ENCODE measurements at regions not wholly inside any gene's neighbourhood (a gene's known extent, or its start where the extent isn't known, plus 50 kb on each side); places are given as distances from the start of the nearest gene placed in this dataset.
"Not testable (repeated sequence)": the region's sequence is repeated elsewhere in the genome, so short reads cannot be mapped to it uniquely, and the experiment has no call there.

GRCh38 chr2:131633405-131633804, 105.7 kb downstream of the CCDC74A start:
- TF ChIP-seq, protein P1, sequence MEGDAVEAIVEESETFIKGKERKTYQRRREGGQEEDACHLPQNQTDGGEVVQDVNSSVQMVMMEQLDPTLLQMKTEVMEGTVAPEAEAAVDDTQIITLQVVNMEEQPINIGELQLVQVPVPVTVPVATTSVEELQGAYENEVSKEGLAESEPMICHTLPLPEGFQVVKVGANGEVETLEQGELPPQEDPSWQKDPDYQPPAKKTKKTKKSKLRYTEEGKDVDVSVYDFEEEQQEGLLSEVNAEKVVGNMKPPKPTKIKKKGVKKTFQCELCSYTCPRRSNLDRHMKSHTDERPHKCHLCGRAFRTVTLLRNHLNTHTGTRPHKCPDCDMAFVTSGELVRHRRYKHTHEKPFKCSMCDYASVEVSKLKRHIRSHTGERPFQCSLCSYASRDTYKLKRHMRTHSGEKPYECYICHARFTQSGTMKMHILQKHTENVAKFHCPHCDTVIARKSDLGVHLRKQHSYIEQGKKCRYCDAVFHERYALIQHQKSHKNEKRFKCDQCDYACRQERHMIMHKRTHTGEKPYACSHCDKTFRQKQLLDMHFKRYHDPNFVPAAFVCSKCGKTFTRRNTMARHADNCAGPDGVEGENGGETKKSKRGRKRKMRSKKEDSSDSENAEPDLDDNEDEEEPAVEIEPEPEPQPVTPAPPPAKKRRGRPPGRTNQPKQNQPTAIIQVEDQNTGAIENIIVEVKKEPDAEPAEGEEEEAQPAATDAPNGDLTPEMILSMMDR (IDR thresholded peaks at IDR 0.05): not testable (repeated sequence)
- TF ChIP-seq SIN3A (IDR thresholded peaks at IDR 0.05; ENCODE audit: borderline replicate concordance, insufficient read depth, low read depth, low read length); TCF7L2 (IDR thresholded peaks at IDR 0.05; ENCODE audit: low read depth, low read length): not testable (repeated sequence)
- TF ChIP-seq, protein P2, sequence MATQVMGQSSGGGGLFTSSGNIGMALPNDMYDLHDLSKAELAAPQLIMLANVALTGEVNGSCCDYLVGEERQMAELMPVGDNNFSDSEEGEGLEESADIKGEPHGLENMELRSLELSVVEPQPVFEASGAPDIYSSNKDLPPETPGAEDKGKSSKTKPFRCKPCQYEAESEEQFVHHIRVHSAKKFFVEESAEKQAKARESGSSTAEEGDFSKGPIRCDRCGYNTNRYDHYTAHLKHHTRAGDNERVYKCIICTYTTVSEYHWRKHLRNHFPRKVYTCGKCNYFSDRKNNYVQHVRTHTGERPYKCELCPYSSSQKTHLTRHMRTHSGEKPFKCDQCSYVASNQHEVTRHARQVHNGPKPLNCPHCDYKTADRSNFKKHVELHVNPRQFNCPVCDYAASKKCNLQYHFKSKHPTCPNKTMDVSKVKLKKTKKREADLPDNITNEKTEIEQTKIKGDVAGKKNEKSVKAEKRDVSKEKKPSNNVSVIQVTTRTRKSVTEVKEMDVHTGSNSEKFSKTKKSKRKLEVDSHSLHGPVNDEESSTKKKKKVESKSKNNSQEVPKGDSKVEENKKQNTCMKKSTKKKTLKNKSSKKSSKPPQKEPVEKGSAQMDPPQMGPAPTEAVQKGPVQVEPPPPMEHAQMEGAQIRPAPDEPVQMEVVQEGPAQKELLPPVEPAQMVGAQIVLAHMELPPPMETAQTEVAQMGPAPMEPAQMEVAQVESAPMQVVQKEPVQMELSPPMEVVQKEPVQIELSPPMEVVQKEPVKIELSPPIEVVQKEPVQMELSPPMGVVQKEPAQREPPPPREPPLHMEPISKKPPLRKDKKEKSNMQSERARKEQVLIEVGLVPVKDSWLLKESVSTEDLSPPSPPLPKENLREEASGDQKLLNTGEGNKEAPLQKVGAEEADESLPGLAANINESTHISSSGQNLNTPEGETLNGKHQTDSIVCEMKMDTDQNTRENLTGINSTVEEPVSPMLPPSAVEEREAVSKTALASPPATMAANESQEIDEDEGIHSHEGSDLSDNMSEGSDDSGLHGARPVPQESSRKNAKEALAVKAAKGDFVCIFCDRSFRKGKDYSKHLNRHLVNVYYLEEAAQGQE (IDR thresholded peaks at IDR 0.05; ENCODE audit: insufficient read depth in 1 of 2, low read depth in 2 of 2, low read length in 1 of 2): not testable (repeated sequence)

Measured in Panc1 (cell line).